Ishikawa (cell line): ENCODE measurements at regions not wholly inside any gene's neighbourhood (a gene's known extent, or its start where the extent isn't known, plus 50 kb on each side); places are given as distances from the start of the nearest gene placed in this dataset.

Source experiments
- CEBPB ChIP-seq: IDR thresholded peaks from 2 replicates; pipeline ENCODE4 v1.6.1; 2012
- CREB1 ChIP-seq: IDR thresholded peaks from 2 replicates; pipeline ENCODE4 v1.6.1; 2012; ENCODE audit warnings: low read depth
- EGR1 ChIP-seq: IDR thresholded peaks from 2 replicates; pipeline ENCODE4 v1.6.1; 2012
- EP300 ChIP-seq: IDR thresholded peaks from 2 replicates; pipeline ENCODE4 v1.6.1; 2012; ENCODE audit warnings: borderline replicate concordance
- FOXM1 ChIP-seq: IDR thresholded peaks from 2 replicates; pipeline ENCODE4 v1.6.1; 2012; ENCODE audit warnings: low read depth, borderline replicate concordance
- MAX ChIP-seq: IDR thresholded peaks from 2 replicates; pipeline ENCODE4 v1.6.1; 2012
- NFIC ChIP-seq: IDR thresholded peaks from 2 replicates; pipeline ENCODE4 v1.6.1; 2012
- RAD21 ChIP-seq: IDR thresholded peaks from 2 replicates; pipeline ENCODE4 v1.6.1; 2012; ENCODE audit warnings: low read depth
- REST ChIP-seq: IDR thresholded peaks from 2 replicates; pipeline ENCODE4 v1.6.1; 2012; ENCODE audit warnings: low read depth, mild to moderate bottlenecking
- TAF1 ChIP-seq: IDR thresholded peaks from 2 replicates; pipeline ENCODE4 v1.6.1; 2012; ENCODE audit warnings: low read depth, mild to moderate bottlenecking
- TCF12 ChIP-seq: IDR thresholded peaks from 2 replicates; pipeline ENCODE4 v1.6.1; 2012; ENCODE audit warnings: low read depth
- TEAD4 ChIP-seq: IDR thresholded peaks from 2 replicates; pipeline ENCODE4 v1.6.1; 2012
- USF1 ChIP-seq: IDR thresholded peaks from 2 replicates; pipeline ENCODE4 v1.6.1; 2012
- YY1 ChIP-seq: IDR thresholded peaks from 2 replicates; pipeline ENCODE4 v1.6.1; 2012; ENCODE audit warnings: low read depth
- ZBTB7A ChIP-seq: IDR thresholded peaks from 2 replicates; pipeline ENCODE4 v1.6.1; 2012; ENCODE audit warnings: low read depth

GRCh38 chrX:110428144-110428543 is 69.5 kb downstream of the RTL9 start:
- TF ChIP-seq EP300 (no peak), ZBTB7A (no peak), REST (no peak), NFIC (no peak), TAF1 (no peak), CREB1 (no peak), MAX (no peak), YY1 (no peak), FOXM1 (no peak), EGR1 (no peak), CEBPB (no peak), TCF12 (no peak), RAD21 (no peak), TEAD4 (no peak), USF1 (no peak)

GRCh38 chrX:110430293-110431076 is 71.8 kb downstream of the RTL9 start:
- no peak for TF ChIP-seq RAD21
- no peak for TF ChIP-seq CEBPB
- TF ChIP-seq REST = no peak
- no peak for TF ChIP-seq YY1
- no peak for TF ChIP-seq FOXM1
- no peak for TF ChIP-seq TAF1
- no peak for TF ChIP-seq TEAD4
- TF ChIP-seq EGR1 = no peak
- TF ChIP-seq USF1 = no peak
- no peak for TF ChIP-seq ZBTB7A
- no peak for TF ChIP-seq MAX
- no peak for TF ChIP-seq EP300
- no peak for TF ChIP-seq CREB1

GRCh38 chrX:110432091-110432905 is 73.7 kb downstream of the RTL9 start:
- TF ChIP-seq TAF1 = no peak
- no peak for TF ChIP-seq CEBPB
- no peak for TF ChIP-seq ZBTB7A
- no peak for TF ChIP-seq RAD21
- TF ChIP-seq USF1 = no peak
- no peak for TF ChIP-seq EP300
- no peak for TF ChIP-seq FOXM1
- no peak for TF ChIP-seq MAX
- no peak for TF ChIP-seq EGR1
- TF ChIP-seq TEAD4 = no peak

- TF ChIP-seq CREB1 = no peak
- no peak for TF ChIP-seq REST
- no peak for TF ChIP-seq ZBTB7A
- no peak for TF ChIP-seq RAD21
- no peak for TF ChIP-seq MAX
- no peak for TF ChIP-seq EP300
- no peak for TF ChIP-seq TAF1
- no peak for TF ChIP-seq YY1
- TF ChIP-seq TCF12 = no peak
- TF ChIP-seq USF1 = no peak
- TF ChIP-seq FOXM1 = no peak
- TF ChIP-seq TEAD4 = no peak
- TF ChIP-seq NFIC = no peak
- no peak for TF ChIP-seq EGR1
- TF ChIP-seq CEBPB = no peak
Measured at GRCh38 chrX:110432906-110433215, 74.2 kb downstream of the RTL9 start.
